Liver (tissue), 3 donors: ENCODE measurements at regions not wholly inside any gene's neighbourhood (a gene's known extent, or its start where the extent isn't known, plus 50 kb on each side); places are given as distances from the start of the nearest gene placed in this dataset.
"Not testable (repeated sequence)": the region's sequence is repeated elsewhere in the genome, so short reads cannot be mapped to it uniquely, and the experiment has no call there.

Source experiments
- FOXA1 ChIP-seq: IDR thresholded peaks from 2 replicates; pipeline ENCODE4 v1.6.1; 2016; ENCODE audit warnings: antibody characterized with exemption
- HNF4A ChIP-seq, 2 donors: conservative IDR thresholded peaks; 2 replicates each; pipeline ENCODE4 v1.6.1; 2016; ENCODE audit warnings: antibody characterized with exemption in 2 of 2, mild to moderate bottlenecking in 2 of 2
- JUND ChIP-seq, 2 donors: IDR thresholded peaks; 2 replicates each; pipeline ENCODE4 v1.6.1; 2016; ENCODE audit warnings: antibody characterized with exemption in 2 of 2
- RAD21 ChIP-seq, 2 donors: IDR thresholded peaks; 2 replicates each; pipeline ENCODE4 v1.6.1; 2016; ENCODE audit warnings: antibody characterized with exemption in 2 of 2, mild to moderate bottlenecking in 2 of 2
- TF ChIP-seq, protein P1 (sequence below): fragments of 150-350 bp; IDR thresholded peaks from 2 replicates; pipeline ENCODE4 v1.5.1; 2017; ENCODE audit warnings: improper control_type of control experiment, low read depth, low read length; ENCODE audit not compliant: missing input control
- donor health status: healthy.
- donor health status: healthy.

- TF ChIP-seq, protein P1, sequence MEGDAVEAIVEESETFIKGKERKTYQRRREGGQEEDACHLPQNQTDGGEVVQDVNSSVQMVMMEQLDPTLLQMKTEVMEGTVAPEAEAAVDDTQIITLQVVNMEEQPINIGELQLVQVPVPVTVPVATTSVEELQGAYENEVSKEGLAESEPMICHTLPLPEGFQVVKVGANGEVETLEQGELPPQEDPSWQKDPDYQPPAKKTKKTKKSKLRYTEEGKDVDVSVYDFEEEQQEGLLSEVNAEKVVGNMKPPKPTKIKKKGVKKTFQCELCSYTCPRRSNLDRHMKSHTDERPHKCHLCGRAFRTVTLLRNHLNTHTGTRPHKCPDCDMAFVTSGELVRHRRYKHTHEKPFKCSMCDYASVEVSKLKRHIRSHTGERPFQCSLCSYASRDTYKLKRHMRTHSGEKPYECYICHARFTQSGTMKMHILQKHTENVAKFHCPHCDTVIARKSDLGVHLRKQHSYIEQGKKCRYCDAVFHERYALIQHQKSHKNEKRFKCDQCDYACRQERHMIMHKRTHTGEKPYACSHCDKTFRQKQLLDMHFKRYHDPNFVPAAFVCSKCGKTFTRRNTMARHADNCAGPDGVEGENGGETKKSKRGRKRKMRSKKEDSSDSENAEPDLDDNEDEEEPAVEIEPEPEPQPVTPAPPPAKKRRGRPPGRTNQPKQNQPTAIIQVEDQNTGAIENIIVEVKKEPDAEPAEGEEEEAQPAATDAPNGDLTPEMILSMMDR, result not testable (repeated sequence)
- not testable (repeated sequence) for TF ChIP-seq RAD21 (IDR thresholded peaks at IDR 0.05); JUND (IDR thresholded peaks at IDR 0.05); FOXA1; HNF4A (conservative IDR thresholded peaks at IDR 0.05)
Measured at GRCh38 chr6:14296698-14297097, 179.1 kb downstream of the CD83 start.
